NT2/D1 (cell line): ENCODE measurements at regions not wholly inside any gene's neighbourhood (a gene's known extent, or its start where the extent isn't known, plus 50 kb on each side); places are given as distances from the start of the nearest gene placed in this dataset.

Source experiments
- DNase-seq: peaks from one replicate; pipeline ENCODE4 v3.0.0-alpha.2; 2011; ENCODE audit warnings: low read depth, low spot score
- H3K27me3 ChIP-seq: 2 replicates; pipeline ENCODE4 v1.6.0; 2011; ENCODE audit warnings: mild to moderate bottlenecking; ENCODE audit not compliant: insufficient read length, insufficient read depth
- H3K36me3 ChIP-seq: 2 replicates; pipeline ENCODE4 v1.6.1; 2011; ENCODE audit warnings: mild to moderate bottlenecking, low read length, mixed read lengths; ENCODE audit not compliant: insufficient read depth, insufficient read length
- H3K4me1 ChIP-seq: 2 replicates; pipeline ENCODE4 v1.5.1; 2011; ENCODE audit not compliant: insufficient read depth, insufficient read length
- H3K4me3 ChIP-seq: 2 replicates; pipeline ENCODE4 v1.5.1; 2011; ENCODE audit warnings: low read depth; ENCODE audit not compliant: insufficient read length
- H3K9ac ChIP-seq: 2 replicates; pipeline ENCODE4 v1.6.0; 2011; ENCODE audit warnings: low read depth; ENCODE audit not compliant: insufficient read length
- H3K9me3 ChIP-seq: 2 replicates; pipeline ENCODE4 v1.5.1; 2011; ENCODE audit warnings: mild to moderate bottlenecking, low read length; ENCODE audit not compliant: insufficient read depth
- SUZ12 ChIP-seq: IDR thresholded peaks from 2 replicates; pipeline ENCODE4 v1.6.1; 2011; ENCODE audit not compliant: insufficient read length, insufficient read depth; ENCODE audit errors: extremely low read depth
- YY1 ChIP-seq: IDR thresholded peaks from 2 replicates; pipeline ENCODE4 v1.6.1; 2011; ENCODE audit not compliant: insufficient read length, insufficient read depth
- ZNF274 ChIP-seq: IDR thresholded peaks from 2 replicates; pipeline ENCODE4 v1.6.1; 2011; ENCODE audit warnings: mild to moderate bottlenecking, low read depth, low read length

DNA sequence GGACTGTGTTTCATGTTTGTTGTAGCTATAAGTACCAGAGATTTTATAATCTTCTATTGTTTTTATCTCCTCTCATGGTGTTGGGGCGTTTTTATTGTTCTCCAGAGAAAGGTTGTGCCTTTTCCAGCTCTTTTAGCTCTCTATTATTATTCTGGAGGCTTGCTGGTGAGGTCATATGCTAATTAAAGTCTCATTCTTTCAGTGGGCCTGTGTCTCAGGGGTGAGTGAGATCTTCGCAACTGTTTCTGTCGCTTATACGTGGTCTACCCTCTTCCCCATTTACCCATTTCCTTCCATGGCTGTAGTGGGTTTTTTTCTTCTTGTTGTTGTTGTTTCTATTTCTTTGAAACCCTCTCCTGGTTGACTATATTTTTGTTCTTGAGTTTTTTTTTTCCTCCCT lies 584.9 kb downstream of the TMEM182 start:
- Histone ChIP-seq H3K36me3 (no peaks in the 10 kb centered on the region), H3K9me3 (no peaks in the 10 kb centered on the region), H3K4me1 (no peaks in the 10 kb centered on the region), H3K27me3 (no peaks in the 10 kb centered on the region), H3K4me3 (no peak overlapping the region), H3K9ac (no peak overlapping the region)
- DNase-seq, result no peak
- no peak for TF ChIP-seq YY1
- no peak for TF ChIP-seq SUZ12
- no peak for TF ChIP-seq ZNF274

DNA sequence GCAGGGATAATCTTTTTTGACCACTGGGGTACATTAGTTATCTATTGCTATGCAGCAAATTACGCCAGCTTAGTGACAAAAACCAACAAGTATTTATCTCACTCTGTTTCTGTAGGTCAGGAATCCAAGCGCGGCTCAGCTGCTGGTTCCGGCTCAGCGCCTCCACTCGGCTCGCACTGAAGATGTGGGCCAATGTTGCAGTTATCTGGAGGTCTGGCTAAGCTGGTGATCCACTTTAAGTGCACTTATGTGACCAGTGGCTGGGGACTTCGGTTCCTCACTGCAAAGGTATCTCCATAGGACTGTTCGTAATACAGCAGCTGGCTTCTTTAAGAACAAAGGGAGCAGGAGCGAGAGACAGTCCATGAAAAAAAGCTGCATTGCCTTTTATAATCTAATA lies 591.9 kb downstream of the TMEM182 start:
- no peak for DNase-seq
- no peak overlapping the region for H3K9ac ChIP-seq
- TF ChIP-seq ZNF274 (no peak), SUZ12 (no peak), YY1 (no peak)
- no peaks in the 10 kb centered on the region for H3K36me3 ChIP-seq
- no peak overlapping the region for H3K4me3 ChIP-seq
- H3K27me3 ChIP-seq, result no peaks in the 10 kb centered on the region
- H3K9me3 ChIP-seq, result no peaks in the 10 kb centered on the region
- no peaks in the 10 kb centered on the region for H3K4me1 ChIP-seq

DNA sequence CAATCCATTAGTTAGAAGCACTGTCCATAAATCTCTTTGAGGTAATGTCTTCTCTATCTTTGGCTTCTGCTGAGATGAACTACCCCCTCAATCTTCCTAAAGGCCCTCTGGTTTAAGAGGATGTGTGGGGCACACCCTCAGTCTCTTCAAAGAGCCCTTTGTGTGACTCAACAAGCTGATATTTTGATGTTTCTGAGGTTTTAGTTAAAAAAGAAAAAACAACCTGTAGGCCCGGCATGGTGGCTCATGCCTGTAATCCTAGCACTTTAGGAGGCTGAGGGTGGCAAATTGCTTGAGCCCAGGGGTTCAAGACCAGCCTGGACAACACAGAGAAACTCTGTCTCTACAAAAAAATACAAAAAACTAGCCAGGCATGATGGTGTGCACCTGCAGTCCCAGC lies 593.5 kb downstream of the TMEM182 start:
- Histone ChIP-seq H3K9ac (no peak overlapping the region), H3K4me3 (no peak overlapping the region), H3K36me3 (no peaks in the 10 kb centered on the region), H3K27me3 (no peaks in the 10 kb centered on the region), H3K4me1 (no peaks in the 10 kb centered on the region), H3K9me3 (no peaks in the 10 kb centered on the region)
- no peak for DNase-seq
- no peak for TF ChIP-seq SUZ12
- TF ChIP-seq ZNF274, result no peak
- TF ChIP-seq YY1, result no peak

DNA sequence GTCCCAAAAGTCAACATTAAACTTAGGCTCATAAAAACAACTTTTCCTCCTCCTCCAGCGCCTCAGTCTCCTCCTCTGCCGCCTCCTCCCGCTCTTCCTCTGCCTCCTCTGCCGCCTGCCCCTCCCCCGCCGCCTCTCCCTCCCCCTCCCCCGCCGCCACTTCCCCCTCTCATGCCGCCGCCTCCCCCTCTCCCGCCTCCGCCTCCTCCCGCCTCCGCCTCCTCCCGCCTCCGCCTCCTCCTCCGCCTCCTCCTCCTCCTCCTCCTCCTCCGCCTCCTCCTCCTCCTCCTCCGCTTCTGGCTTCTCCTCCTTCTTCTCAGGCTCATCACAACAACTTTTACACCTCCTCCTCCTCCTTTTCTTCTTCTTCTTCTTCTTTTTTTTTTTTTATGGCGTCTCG lies 599.9 kb downstream of the TMEM182 start:
- no peak overlapping the region for H3K9ac ChIP-seq
- no peaks in the 10 kb centered on the region for H3K27me3 ChIP-seq
- H3K4me3 ChIP-seq, result no peak overlapping the region
- no peaks in the 10 kb centered on the region for H3K36me3 ChIP-seq
- no peaks in the 10 kb centered on the region for H3K9me3 ChIP-seq
- TF ChIP-seq YY1, result no peak
- no peak for TF ChIP-seq SUZ12
- no peak for TF ChIP-seq ZNF274
- DNase-seq, result no peak
- H3K4me1 ChIP-seq, result no peaks in the 10 kb centered on the region

DNA sequence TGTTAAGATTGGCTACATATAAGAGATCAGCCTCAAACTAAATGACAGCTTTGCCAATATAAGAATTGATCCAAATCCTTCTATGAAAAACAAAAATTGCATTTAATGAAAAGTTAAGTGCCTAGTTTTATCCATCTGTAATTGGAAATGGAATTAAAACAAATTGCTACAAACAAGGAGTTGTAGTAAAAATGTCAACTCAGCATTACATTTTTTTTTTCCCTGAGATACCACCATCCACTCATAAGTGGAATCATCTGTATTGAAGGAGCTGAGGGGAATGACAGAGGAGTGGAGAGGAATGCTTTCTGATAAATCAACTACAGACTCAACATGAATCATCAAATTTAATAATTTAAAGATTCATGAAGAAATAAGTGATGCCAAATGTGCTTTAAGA lies 601.8 kb downstream of the TMEM182 start:
- Histone ChIP-seq H3K9me3 (no peaks in the 10 kb centered on the region), H3K9ac (no peak overlapping the region), H3K4me3 (no peak overlapping the region), H3K36me3 (no peaks in the 10 kb centered on the region), H3K4me1 (no peaks in the 10 kb centered on the region), H3K27me3 (no peaks in the 10 kb centered on the region)
- no peak for DNase-seq
- TF ChIP-seq YY1, result no peak
- no peak for TF ChIP-seq ZNF274
- TF ChIP-seq SUZ12, result no peak

DNA sequence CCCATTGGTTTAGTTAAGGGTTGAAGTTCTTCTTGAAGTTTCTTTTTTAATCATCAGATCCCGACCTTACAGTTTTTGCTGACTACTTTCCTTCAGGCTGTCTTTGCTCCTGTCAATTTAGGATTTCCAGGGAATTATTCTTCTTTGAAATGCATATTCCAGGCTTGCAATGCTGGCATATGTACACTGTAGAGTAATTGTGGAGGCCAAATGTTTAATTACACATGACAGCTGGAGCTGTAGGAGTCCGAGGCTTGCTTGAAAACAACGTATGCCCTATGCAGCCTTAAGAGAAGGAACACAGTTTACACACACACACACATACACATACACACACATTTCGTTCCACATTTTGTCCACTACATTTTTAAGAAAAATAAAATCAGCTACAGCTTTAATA lies 602.3 kb downstream of the TMEM182 start:
- no peak for DNase-seq
- Histone ChIP-seq H3K4me3 (no peak overlapping the region), H3K9me3 (no peaks in the 10 kb centered on the region), H3K9ac (no peak overlapping the region), H3K36me3 (no peaks in the 10 kb centered on the region), H3K27me3 (no peaks in the 10 kb centered on the region), H3K4me1 (no peaks in the 10 kb centered on the region)
- no peak for TF ChIP-seq SUZ12
- no peak for TF ChIP-seq ZNF274
- no peak for TF ChIP-seq YY1

DNA sequence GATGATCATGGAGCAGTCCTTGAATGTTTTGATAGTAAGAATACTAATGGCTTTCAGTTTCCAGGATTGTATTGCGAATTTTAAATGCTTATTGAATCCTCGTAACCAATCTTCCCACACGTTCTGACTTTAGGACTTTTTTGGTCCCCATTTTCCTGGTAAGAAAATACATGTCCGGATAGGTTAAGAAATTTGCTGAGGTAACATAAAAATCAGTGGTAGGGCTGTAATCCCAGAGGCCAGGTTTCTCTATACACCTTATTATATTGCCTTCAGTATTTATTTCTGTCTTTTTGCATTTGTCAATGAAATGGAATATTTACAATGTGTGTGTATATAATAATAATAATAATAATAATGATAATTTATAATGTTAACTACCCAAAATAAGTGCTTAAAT lies 603.2 kb downstream of the TMEM182 start:
- Histone ChIP-seq H3K9me3 (no peaks in the 10 kb centered on the region), H3K36me3 (no peaks in the 10 kb centered on the region), H3K9ac (no peak overlapping the region), H3K4me3 (no peak overlapping the region), H3K27me3 (no peaks in the 10 kb centered on the region), H3K4me1 (no peaks in the 10 kb centered on the region)
- DNase-seq, result no peak
- TF ChIP-seq ZNF274 (no peak), YY1 (no peak), SUZ12 (no peak)

DNA sequence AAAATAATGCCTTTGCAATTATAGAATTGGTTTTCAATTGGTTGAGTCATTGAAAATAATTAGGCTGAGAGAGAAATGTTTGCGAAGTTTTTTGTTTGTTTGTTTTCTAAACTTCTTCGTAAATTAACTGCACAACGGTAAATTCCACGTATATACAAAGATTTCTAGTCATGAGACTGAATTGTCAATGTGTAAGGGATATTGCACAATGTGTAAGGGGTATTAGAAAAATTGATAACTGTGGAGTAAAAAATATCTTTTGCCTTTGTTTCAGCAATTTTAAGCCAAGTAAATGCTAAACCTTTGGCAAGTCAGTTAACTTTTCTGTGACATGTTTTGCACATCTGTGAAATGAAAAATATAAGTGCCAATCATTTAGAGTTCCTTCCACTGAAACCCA lies 606.0 kb downstream of the TMEM182 start:
- no peak for TF ChIP-seq SUZ12
- TF ChIP-seq ZNF274, result no peak
- TF ChIP-seq YY1, result no peak
- no peak for DNase-seq
- H3K36me3 ChIP-seq, result no peaks in the 10 kb centered on the region
- no peaks in the 10 kb centered on the region for H3K27me3 ChIP-seq
- no peaks in the 10 kb centered on the region for H3K4me1 ChIP-seq
- no peak overlapping the region for H3K9ac ChIP-seq
- no peaks in the 10 kb centered on the region for H3K9me3 ChIP-seq
- H3K4me3 ChIP-seq, result no peak overlapping the region
